Stomach (tissue), 4 donors: ENCODE measurements at regions not wholly inside any gene's neighbourhood (a gene's known extent, or its start where the extent isn't known, plus 50 kb on each side); places are given as distances from the start of the nearest gene placed in this dataset.

Experiments used
- CTCF ChIP-seq, 7 experiments: fragments of 450-650 bp in 4 of 7; fragments of 200-600 bp in 3 of 7; sonication (generic) in 3 of 7; IDR thresholded peaks; one replicate each; pipeline ENCODE4 v1.5.1; 2016 to 2019; ENCODE audit warnings: antibody characterized with exemption in 7 of 7, control low read depth in 2 of 7, mild to moderate bottlenecking in 1 of 7
- EP300 ChIP-seq: sonication (generic); formaldehyde crosslinking; IDR thresholded peaks from one replicate; pipeline ENCODE4 v1.6.1; 2017; ENCODE audit warnings: antibody characterized with exemption
- POLR2A ChIP-seq, 4 donors: fragments of 450-650 bp; IDR thresholded peaks; one replicate each; pipeline ENCODE4 v1.6.1; 2016; ENCODE audit warnings: antibody characterized with exemption in 4 of 4, control low read depth in 2 of 4, mild to moderate bottlenecking in 1 of 4, moderate library complexity in 1 of 4
- POLR2AphosphoS5 ChIP-seq, 3 donors: sonication (generic); formaldehyde crosslinking; IDR thresholded peaks; one replicate each; pipeline ENCODE4 v1.6.1; 2016; ENCODE audit warnings: antibody characterized with exemption in 3 of 3

- TF ChIP-seq CTCF (IDR thresholded peaks at IDR 0.05) (no peak), POLR2AphosphoS5 (IDR thresholded peaks at IDR 0.05) (no peak), POLR2A (IDR thresholded peaks at IDR 0.05) (no peak), EP300 (no peak)
Measured at GRCh38 chr10:69710008-69710888, 80.2 kb downstream of the FAM241B start.
